Ovary (tissue), 7 donors: ENCODE measurements at regions not wholly inside any gene's neighbourhood (a gene's known extent, or its start where the extent isn't known, plus 50 kb on each side); places are given as distances from the start of the nearest gene placed in this dataset.

Experiments used
- DNase-seq, 5 donors: peaks; one replicate each; pipeline ENCODE4 v3.0.0-alpha.2; 2019 to 2020
- H3K27ac ChIP-seq, 2 donors: fragments of 200-600 bp; one replicate each; pipeline versions ENCODE4 v1.5.1 to v1.8.0; 2019 to 2022
- H3K27me3 ChIP-seq: fragments of 200-600 bp; one replicate; pipeline ENCODE4 v1.8.0; 2022
- H3K36me3 ChIP-seq: fragments of 200-600 bp; sonication (generic); one replicate; pipeline ENCODE4 v1.5.1; 2019
- H3K4me1 ChIP-seq: one replicate; pipeline ENCODE4 v1.8.1; 2013; ENCODE audit warnings: mild to moderate bottlenecking, moderate library complexity; ENCODE audit not compliant: insufficient read depth
- H3K4me3 ChIP-seq: fragments of 200-600 bp; sonication (generic); one replicate; pipeline ENCODE4 v1.5.1; 2017
- H3K9me3 ChIP-seq, 2 donors: fragments of 200-600 bp in 1 of 2; sonication (generic) in 1 of 2; one replicate each; pipeline versions ENCODE4 v1.5.1 to v1.8.1; 2013 to 2019; ENCODE audit warnings: mild to moderate bottlenecking in 1 of 2, moderate library complexity in 1 of 2
- CTCF ChIP-seq, 3 donors: fragments of 450-650 bp in 2 of 3; fragments of 200-600 bp in 1 of 3; IDR thresholded peaks; one replicate each; pipeline versions ENCODE4 v1.5.1 to v1.8.0; 2016 to 2022; ENCODE audit warnings: antibody characterized with exemption in 3 of 3, mild to moderate bottlenecking in 1 of 3
- EP300 ChIP-seq: sonication (generic); formaldehyde crosslinking; IDR thresholded peaks from one replicate; pipeline ENCODE4 v1.6.1; 2017; ENCODE audit warnings: antibody characterized with exemption
- POLR2A ChIP-seq: fragments of 450-650 bp; IDR thresholded peaks from one replicate; pipeline ENCODE4 v1.6.1; 2017; ENCODE audit warnings: antibody characterized with exemption, mild to moderate bottlenecking, moderate library complexity
- WGBS, 3 donors: extraction: QIAGEN DNeasy Blood & Tissue Kit in 1 of 3; methylation state at CpG; one replicate each; pipeline versions ENCODE4 v1.1.5 to v1.1.7; 2013 to 2017; 5-methylcytosine and 5-hydroxymethylcytosine counted together
- intact Hi-C, 4 donors: fragments of 100-400 bp; cut with DNase I; formaldehyde crosslinking; loops; one replicate each; pipeline versions ENCODE4 v1.11.0 to v1.15.1; 2022 to 2023
- donor health status: DM: no; HTN: no; CAD: no; lungs with moderate emphysema.
- donor health status: DM: no; HTN: no; CAD: no.
- donor health status: Bipolar disorder and iron deficiency.
- donor health status: DM: no; HTN: no; CAD: no.
- donor health status: DM: yes; HTN: yes; CAD: no.

GRCh38 chr6:139695361-139695760, 320.9 kb upstream of the CITED2 start:
- intact Hi-C loops, result no loop called here
- H3K4me3 ChIP-seq, result no peak overlapping the region
- H3K4me1 ChIP-seq, result peaks cover 2% of the 10 kb centered on the region
- no peak for TF ChIP-seq EP300
- TF ChIP-seq CTCF (IDR thresholded peaks at IDR 0.05), result no peak
- no peak for TF ChIP-seq POLR2A
- no peaks in the 10 kb centered on the region for H3K36me3 ChIP-seq
- H3K9me3 ChIP-seq, result no peaks in the 10 kb centered on the region
- no peak overlapping the region for H3K27ac ChIP-seq
- DNase-seq, result no peak
- 74 to 86% (median 78%) methylated on average over 1 of the region's 1 CpG for WGBS, 3 donors
- H3K27me3 ChIP-seq, result no peaks in the 10 kb centered on the region

GRCh38 chr6:139693735-139694134, 319.3 kb upstream of the CITED2 start:
- TF ChIP-seq CTCF (IDR thresholded peaks at IDR 0.05) (no peak), POLR2A (no peak), EP300 (no peak)
- 89 to 95% (median 91%) methylated on average over 1 of the region's 1 CpG for WGBS, 3 donors
- Histone ChIP-seq H3K4me1 (no peaks in the 10 kb centered on the region), H3K27me3 (no peaks in the 10 kb centered on the region), H3K9me3 (no peaks in the 10 kb centered on the region), H3K4me3 (no peak overlapping the region), H3K27ac (no peak overlapping the region), H3K36me3 (no peaks in the 10 kb centered on the region)
- intact Hi-C loops, result no loop called here
- DNase-seq, result no peak

- Histone ChIP-seq H3K27me3 (no peaks in the 10 kb centered on the region), H3K27ac (no peak overlapping the region), H3K4me1 (no peaks in the 10 kb centered on the region), H3K36me3 (no peaks in the 10 kb centered on the region), H3K4me3 (no peak overlapping the region), H3K9me3 (no peaks in the 10 kb centered on the region)
- WGBS, 3 donors, result 95 to 100% (median 98%) methylated on average over 1 of the region's 1 CpG
- intact Hi-C loops, result no loop called here
- no peak for DNase-seq
- TF ChIP-seq POLR2A (no peak), EP300 (no peak), CTCF (IDR thresholded peaks at IDR 0.05) (no peak)
Observed at GRCh38 chr6:139690007-139690406, 315.6 kb upstream of the CITED2 start.

GRCh38 chr6:139687055-139687454, 312.6 kb upstream of the CITED2 start:
- H3K9me3 ChIP-seq, result no peaks in the 10 kb centered on the region
- no peak for TF ChIP-seq CTCF (IDR thresholded peaks at IDR 0.05)
- TF ChIP-seq POLR2A, result no peak
- no peak for TF ChIP-seq EP300
- intact Hi-C loops, result no loop called here
- H3K27me3 ChIP-seq, result no peaks in the 10 kb centered on the region
- H3K4me1 ChIP-seq, result no peaks in the 10 kb centered on the region
- no peak overlapping the region for H3K27ac ChIP-seq
- no peaks in the 10 kb centered on the region for H3K36me3 ChIP-seq
- WGBS, 3 donors, result 64 to 74% (median 69%) methylated on average over 2 of the region's 2 CpGs
- no peak for DNase-seq
- no peak overlapping the region for H3K4me3 ChIP-seq

GRCh38 chr6:139686308-139686707, 311.9 kb upstream of the CITED2 start:
- DNase-seq, result no peak
- H3K27me3 ChIP-seq, result no peaks in the 10 kb centered on the region
- H3K4me3 ChIP-seq, result no peak overlapping the region
- intact Hi-C loops, result no loop called here
- H3K36me3 ChIP-seq, result no peaks in the 10 kb centered on the region
- H3K4me1 ChIP-seq, result no peaks in the 10 kb centered on the region
- H3K9me3 ChIP-seq, result no peaks in the 10 kb centered on the region
- H3K27ac ChIP-seq, result no peak overlapping the region
- 87 to 91% (median 90%) methylated on average over 5 of the region's 5 CpGs for WGBS, 3 donors
- TF ChIP-seq POLR2A, result no peak
- TF ChIP-seq EP300, result no peak
- TF ChIP-seq CTCF (IDR thresholded peaks at IDR 0.05), result no peak
